NCI-H128 (cell line): ENCODE measurements at regions not wholly inside any gene's neighbourhood (a gene's known extent, or its start where the extent isn't known, plus 50 kb on each side); places are given as distances from the start of the nearest gene placed in this dataset.
"Not testable (repeated sequence)": the region's sequence is repeated elsewhere in the genome, so short reads cannot be mapped to it uniquely, and the experiment has no call there.

Experiments
- DNase-seq: peaks from one replicate; lab custom pipeline; 2025; ENCODE audit not compliant: unreplicated experiment; lab: John Stamatoyannopoulos, UW

DNA sequence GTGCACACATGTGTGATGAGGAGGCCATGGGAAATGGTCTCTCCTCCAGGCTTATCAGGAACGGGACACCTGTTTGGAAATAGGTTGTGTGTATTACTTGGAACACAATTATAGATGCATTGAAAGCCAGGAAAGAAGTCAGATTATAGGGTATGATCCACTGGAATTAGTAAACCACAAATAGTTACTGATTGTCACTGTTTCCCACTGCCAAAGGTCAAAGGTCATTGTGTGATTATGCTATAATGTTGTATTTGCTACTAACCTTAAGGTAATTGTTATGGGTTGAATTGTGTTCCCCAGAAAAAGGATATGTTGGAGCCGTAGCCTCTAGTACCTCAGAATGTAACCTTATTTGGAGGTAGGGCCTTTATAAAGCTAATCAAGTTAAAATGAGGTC, 129.9 kb upstream of the FBXO33 start:
- DNase-seq: no peak

DNA sequence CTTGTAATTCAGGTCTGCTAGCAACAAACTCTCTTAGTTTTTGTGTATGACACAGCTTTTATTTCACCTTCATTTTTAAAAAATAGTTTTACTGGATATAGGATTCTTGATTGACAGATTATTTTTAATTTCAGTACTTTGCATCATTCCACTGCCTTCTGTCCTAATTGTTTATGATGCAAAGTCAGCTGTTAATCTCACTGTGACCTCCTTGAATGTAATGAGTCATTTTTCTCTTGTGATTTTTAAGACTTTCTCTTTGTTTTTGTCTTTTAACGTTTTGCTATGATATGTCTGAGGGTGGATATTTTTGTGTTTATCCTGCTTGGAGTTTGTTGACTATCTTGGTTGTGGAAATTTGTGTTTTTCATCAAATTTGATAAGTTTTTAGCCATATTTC, 126.3 kb upstream of the FBXO33 start:
- no peak for DNase-seq

DNA sequence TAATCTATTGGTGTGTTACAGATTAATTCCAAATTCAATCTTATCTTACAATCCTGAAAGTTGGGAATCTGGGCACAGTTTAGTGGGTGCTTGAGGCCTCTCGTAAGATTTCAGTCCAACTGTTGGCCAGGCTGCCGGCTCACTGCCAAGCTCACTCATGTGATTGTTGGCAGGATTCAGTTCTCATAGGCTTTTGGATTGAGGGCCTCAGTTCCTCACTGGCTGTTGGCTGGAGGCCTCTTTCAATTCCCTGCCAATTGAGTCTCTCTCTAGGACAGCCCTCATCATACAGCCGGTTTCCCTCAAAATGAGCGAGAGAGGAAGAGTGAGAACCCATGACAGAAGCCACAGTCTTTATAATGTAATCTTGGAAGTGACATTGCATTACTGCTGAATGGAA, 123.5 kb upstream of the FBXO33 start:
- DNase-seq: no peak

DNA sequence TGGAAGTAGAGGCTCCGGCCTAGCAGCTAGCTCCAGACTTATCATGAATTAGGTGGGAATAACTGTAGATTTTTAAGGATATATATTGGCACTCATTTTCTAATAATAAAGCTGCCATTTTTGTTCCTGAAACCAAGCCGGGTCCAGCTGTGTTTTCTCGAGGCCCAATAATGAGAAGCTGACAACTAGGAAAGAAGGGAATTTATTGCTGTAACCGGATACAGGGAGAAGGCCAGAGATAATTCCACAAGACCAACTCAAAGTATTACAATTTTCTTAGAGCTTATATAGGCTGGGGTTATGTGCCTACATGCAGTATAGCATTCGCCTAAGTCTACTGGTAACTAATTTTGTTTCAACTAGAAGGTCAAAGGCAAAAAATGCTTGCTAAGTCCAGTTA, 122.3 kb upstream of the FBXO33 start:
- no peak for DNase-seq

DNA sequence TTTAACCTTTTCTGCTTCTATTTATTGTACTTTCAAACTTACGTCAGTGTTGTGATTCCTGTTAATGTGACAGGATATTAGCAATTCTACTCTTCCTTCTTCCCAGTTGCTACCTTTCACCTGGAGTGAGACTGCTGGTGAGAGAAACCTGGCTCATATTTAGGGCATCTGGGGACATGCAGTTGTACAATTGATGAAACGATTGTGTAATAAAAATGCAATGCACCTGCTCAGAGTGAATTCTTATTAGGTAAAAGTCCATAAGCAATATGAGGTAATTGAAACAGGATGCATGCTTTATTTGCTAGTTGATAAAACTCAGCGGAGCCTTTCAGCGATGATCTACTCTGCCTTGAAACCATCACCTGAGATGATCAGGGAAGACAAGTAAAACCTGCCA, 116.1 kb upstream of the FBXO33 start:
- DNase-seq: no peak

DNA sequence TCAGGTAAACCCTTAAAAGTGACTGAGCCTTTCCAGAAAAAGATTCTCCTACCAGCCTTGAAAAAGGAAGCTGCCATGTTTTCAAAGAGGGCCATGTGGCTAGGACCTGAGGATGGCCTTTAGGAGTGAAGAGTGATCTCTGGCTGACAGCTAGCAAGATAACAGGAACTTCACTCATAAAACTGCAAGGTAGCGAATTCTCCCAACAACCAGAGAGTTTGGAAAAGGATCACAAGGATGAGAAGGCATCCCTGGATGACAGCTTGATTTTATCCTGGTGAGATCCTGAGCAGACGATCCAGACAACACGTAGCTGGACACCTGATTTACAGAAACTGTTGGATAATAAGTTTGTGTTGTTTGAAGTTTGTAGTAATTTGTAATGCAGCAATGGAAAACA, 115.6 kb upstream of the FBXO33 start:
- DNase-seq: no peak

DNA sequence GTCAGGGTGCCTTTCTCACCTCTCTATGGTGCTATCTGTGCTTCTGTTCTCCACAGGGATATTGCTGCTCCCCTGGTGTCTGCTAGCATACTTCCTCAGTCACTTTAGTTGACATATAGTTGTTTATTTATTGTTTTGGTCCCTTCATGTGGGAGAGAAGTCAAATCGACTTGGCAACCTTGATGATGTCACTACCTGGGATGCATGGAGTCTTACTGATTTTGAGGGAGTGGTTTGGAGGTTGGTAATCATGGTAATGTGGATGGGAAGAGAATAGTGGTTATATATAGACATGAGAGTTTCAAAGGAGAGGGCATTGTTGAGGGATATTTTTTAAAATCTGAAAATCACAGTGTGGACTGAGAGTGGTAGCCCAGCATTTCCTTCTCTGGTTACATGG, 73.6 kb upstream of the FBXO33 start:
- DNase-seq: no peak

DNA sequence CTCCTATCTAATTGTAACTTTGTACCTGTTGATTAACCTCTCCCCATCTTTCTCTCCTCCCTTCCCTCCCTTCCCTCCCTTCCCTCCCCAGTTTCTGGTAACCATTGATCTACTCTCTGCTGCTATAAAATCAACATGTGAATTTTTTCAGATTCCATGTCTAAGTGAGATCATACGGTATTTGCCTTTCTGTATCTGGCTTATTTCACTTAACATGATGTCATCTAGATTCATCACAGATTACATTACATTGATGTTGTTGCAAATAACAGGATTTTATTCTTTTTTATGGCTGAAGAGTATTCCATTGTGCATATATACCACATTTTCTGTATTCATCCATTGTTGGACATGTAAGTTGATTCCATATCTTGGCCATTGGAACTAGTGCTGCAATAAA, 68.0 kb upstream of the FBXO33 start:
- no peak for DNase-seq

DNA sequence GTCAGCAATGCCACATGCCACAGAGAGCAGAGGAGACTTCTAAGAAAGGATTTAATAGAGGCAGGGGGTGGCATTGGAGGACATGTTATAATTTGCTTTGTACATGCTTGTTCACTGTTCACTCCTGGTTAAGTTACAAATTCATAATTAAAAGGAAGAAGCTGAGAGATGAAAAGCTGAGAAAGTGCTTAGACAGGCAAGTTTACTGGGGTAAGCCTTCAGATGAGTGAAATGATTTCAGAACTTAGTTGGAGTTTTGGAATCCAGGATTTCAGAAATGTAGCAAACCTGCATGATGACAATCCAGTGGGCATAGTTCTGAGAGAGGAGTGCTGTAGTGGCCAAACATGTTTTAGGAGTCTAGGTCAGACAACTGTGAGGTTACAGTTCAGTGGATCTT, 67.3 kb upstream of the FBXO33 start:
- DNase-seq: no peak

DNA sequence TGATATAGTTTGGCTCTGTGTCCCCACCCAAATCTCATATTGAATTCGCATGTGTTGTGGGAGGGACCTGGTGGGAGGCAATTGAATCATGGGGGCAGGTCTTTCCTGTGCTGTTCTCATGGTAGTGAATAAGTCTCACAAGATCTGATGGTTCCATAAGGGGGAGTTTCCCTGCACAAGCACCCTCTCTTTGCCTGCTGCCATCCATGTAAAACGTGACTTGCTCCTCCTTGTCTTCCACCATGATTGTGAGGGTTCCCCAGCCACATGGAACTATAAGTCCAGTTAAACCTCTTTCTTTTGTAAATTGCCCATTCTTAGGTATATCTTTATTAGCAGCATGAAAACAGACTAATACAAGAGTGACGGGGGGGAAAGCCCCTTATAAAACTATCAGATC, 65.4 kb upstream of the FBXO33 start:
- DNase-seq: not testable (repeated sequence)

DNA sequence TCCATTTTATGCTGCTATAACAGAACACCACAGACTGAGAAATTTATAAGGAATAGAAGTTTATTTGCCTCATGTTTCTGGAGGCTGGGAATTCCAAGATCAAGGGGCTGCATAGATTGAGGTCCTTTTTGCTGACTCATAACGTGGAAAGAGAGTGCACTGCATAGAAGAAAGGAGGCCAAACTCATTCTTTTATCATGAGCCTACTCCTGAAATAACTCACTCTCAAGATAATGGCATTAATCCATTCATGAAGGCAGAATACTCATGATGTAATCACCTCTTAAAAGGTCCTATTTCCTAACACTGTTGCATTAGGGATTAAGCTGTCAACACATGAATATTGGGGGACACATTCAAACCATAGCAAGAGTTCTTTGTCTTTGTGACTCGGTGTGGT, 60.0 kb upstream of the FBXO33 start:
- no peak for DNase-seq

DNA sequence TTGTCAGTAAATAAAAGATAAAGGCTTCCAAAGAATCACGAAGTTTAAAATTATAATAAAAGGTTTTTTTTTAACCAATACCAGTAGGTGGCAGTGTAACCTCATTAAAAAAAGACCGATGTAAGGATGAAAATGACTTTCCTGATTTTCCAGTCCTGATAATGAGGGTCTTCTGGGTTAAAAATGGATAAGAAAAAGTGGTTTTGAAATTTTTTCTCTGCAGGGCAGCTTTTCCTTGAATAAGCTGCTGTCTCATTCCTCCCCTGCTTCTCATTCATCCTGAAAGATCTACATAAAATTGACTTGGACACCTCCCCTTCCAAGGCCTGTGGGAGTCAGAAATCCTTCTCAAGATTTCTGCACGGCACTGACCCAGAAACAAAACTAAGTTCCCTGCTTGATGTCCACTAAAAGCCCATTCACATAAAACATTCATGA, 58.9 kb upstream of the FBXO33 start:
- DNase-seq: peak; percentile 36

DNA sequence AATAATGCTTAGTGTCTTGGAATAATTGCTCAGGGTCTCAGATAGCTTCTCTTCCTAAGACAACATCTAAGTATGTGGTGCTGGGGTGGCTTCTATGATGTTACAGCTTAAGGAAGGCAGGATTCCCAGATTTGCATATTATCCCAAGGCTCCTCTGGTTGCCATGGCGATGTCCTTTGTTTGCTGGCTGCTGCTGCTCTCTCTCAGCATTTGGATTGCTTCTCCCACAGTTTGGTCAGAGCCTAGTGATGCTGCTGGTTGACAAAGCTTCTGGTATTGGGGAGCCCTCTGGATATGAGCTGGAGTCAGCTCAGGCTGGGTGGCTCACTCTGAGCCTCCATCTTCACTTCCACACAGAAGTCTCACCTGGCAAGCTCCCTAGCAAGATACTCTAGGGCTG, 56.4 kb upstream of the FBXO33 start:
- DNase-seq: no peak

DNA sequence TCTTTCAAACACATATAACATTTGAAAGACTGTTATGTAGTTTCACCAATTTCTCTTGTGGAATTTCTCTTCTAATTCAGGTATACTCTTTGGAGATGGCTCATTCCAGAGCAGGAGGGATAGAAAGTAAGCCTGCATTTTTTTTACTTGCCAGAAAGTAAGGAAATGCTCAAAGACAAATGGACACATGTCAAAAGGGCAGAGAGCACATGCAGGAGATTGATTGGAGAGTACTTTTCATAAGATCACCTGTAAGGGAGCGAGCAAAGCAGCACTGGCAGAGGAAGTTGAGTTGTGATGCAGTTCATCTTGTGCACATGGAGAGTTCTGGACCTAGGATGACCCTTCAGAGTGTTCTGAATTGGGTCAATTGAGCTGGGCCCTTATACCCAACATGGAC, 51.4 kb upstream of the FBXO33 start:
- DNase-seq: no peak
